Endothelial cell of umbilical vein (primary cell): ENCODE measurements at regions not wholly inside any gene's neighbourhood (a gene's known extent, or its start where the extent isn't known, plus 50 kb on each side); places are given as distances from the start of the nearest gene placed in this dataset.
A peak's percentile ranks its signal among the peaks of the same experiment; 100 is the strongest.

Source experiments
- BruUV-seq: library from RNA; stranded (reverse); fragments of 400-500 nt; replicated peaks from 2 replicates; lab custom pipeline; 2021; lab: Mats Ljungman, UMichigan
- CTCF ChIA-PET: fragments of 300-600, 350-600 bp; sonication (Branson Sonifier 250); formaldehyde crosslinking; loops from one replicate; lab custom pipeline; 2021; ENCODE audit warnings: antibody characterized with exemption, inconsistent platforms; lab: Charles Lee
- POLR2A ChIA-PET: fragments of 300-600, 350-600 bp; sonication (Branson Sonifier 250); formaldehyde crosslinking; loops from one replicate; lab custom pipeline; 2021; ENCODE audit warnings: antibody characterized with exemption, inconsistent platforms; lab: Charles Lee
- DNase-seq: peaks from one replicate; pipeline ENCODE4 v3.0.0-alpha.2; 2011; ENCODE audit warnings: low read depth, low spot score
- FAIRE-seq: peaks from 2 replicates; lab custom pipeline; 2011; peaks lifted over from hg19 to GRCh38; lab: Jason Lieb, UNC
- H2AFZ ChIP-seq: 2 replicates; pipeline ENCODE4 v1.6.0; 2012; ENCODE audit warnings: low read depth, low read length, control low read depth, inconsistent platforms
- H3K27ac ChIP-seq: 2 replicates; pipeline ENCODE4 v1.5.1; 2011; ENCODE audit warnings: low read depth, mild to moderate bottlenecking, control low read depth, low read length, moderate library complexity; ENCODE audit not compliant: insufficient read depth
- H3K27me3 ChIP-seq, 2 experiments: 2 replicates each; pipeline versions ENCODE4 v1.6.0 to v1.6.1; 2011; ENCODE audit warnings: low read length in 2 of 2, mixed read lengths in 1 of 2; ENCODE audit not compliant: control insufficient read depth in 2 of 2, insufficient read depth in 2 of 2
- H3K36me3 ChIP-seq, 2 experiments: 2 replicates in 1 of 2; 3 replicates in 1 of 2; pipeline ENCODE4 v1.5.1; 2011; ENCODE audit warnings: low read length in 2 of 2, mild to moderate bottlenecking in 1 of 2, moderate library complexity in 1 of 2; ENCODE audit not compliant: control insufficient read depth in 2 of 2, insufficient read depth in 2 of 2; ENCODE audit errors: extremely low read depth in 1 of 2
- H3K4me1 ChIP-seq: 3 replicates; pipeline ENCODE4 v1.5.1; 2011; ENCODE audit warnings: mild to moderate bottlenecking, low read length; ENCODE audit not compliant: control insufficient read depth, insufficient read depth; ENCODE audit errors: extremely low read depth
- H3K4me2 ChIP-seq: 2 replicates; pipeline ENCODE4 v1.6.1; 2011; ENCODE audit warnings: low read length, control low read depth, mixed read lengths; ENCODE audit not compliant: insufficient read depth
- H3K4me3 ChIP-seq, 3 experiments: fragments of 200-600 bp in 1 of 3; sonication (generic), shearing (Covaris generic) in 1 of 3; replicated peaks in 1 of 3; 2 replicates each; pipeline ENCODE4 v1.5.1; 2011 to 2016; ENCODE audit warnings: control low read depth in 3 of 3, low read length in 3 of 3, mild to moderate bottlenecking in 2 of 3, inconsistent platforms in 1 of 3, low read depth in 1 of 3, moderate library complexity in 1 of 3; ENCODE audit not compliant: insufficient read depth in 1 of 3
- H3K79me2 ChIP-seq: 2 replicates; pipeline ENCODE4 v1.6.0; 2012; ENCODE audit warnings: low read length, inconsistent platforms; ENCODE audit not compliant: control insufficient read depth, insufficient read depth
- H3K9ac ChIP-seq: replicated peaks from 2 replicates; pipeline ENCODE3; 2011; ENCODE audit warnings: low read length, control low read depth; ENCODE audit not compliant: insufficient read depth; ENCODE audit errors: extremely low read depth
- H3K9me1 ChIP-seq: replicated peaks from 3 replicates; pipeline ENCODE4 v1.6.0; 2011; ENCODE audit warnings: mild to moderate bottlenecking, low read length; ENCODE audit not compliant: control insufficient read depth, insufficient read depth; ENCODE audit errors: extremely low read depth
- H3K9me3 ChIP-seq: replicated peaks from 2 replicates; pipeline ENCODE4 v1.5.1; 2012; ENCODE audit warnings: low read length, inconsistent platforms; ENCODE audit not compliant: control insufficient read depth, insufficient read depth
- H4K20me1 ChIP-seq: replicated peaks from 2 replicates; pipeline ENCODE3; 2011; ENCODE audit warnings: mild to moderate bottlenecking, low read length; ENCODE audit not compliant: control insufficient read depth, insufficient read depth; ENCODE audit errors: extremely low read depth
- EZH2 ChIP-seq: IDR thresholded peaks from 2 replicates; pipeline ENCODE4 v1.6.1; 2012; ENCODE audit warnings: borderline replicate concordance, low read depth, mild to moderate bottlenecking, moderate library complexity, low read length, inconsistent platforms; ENCODE audit not compliant: severe bottlenecking
- FOS ChIP-seq: IDR thresholded peaks from 2 replicates; pipeline ENCODE4 v1.6.1; 2011; ENCODE audit warnings: mild to moderate bottlenecking, low read length, moderate library complexity, borderline replicate concordance; ENCODE audit not compliant: insufficient read depth
- GATA2 ChIP-seq: IDR thresholded peaks from 2 replicates; pipeline ENCODE4 v1.7.0; 2011; ENCODE audit warnings: low read depth, mild to moderate bottlenecking, moderate library complexity, mixed read lengths, low read length; ENCODE audit not compliant: insufficient read length, insufficient read depth
- POLR2A ChIP-seq: IDR thresholded peaks from 2 replicates; pipeline ENCODE4 v1.6.1; 2012; ENCODE audit warnings: low read depth, mild to moderate bottlenecking, control low read depth, low read length
- POLR2AphosphoS5 ChIP-seq: IDR thresholded peaks from 2 replicates; pipeline ENCODE4 v1.6.1; 2012; ENCODE audit warnings: low read depth, mild to moderate bottlenecking, control low read depth, low read length, moderate library complexity; ENCODE audit not compliant: insufficient read depth
- dilution Hi-C: fragments of 300-500 bp; cut with MboI; formaldehyde crosslinking; loops from one replicate; pipeline ENCODE4 v1.15.0; 2019; ENCODE audit warnings: low sequenced_read_pairs; ENCODE audit not compliant: extremely low pct_ligation_motif_present
- intact Hi-C: fragments of 100-400 bp; cut with micrococcal nuclease; formaldehyde crosslinking; loops from one replicate; pipeline ENCODE4 v1.10.0; 2022
- TF ChIP-seq, protein P1 (sequence below), 2 donors: IDR thresholded peaks; 1 replicate in 1 of 2; 2 replicates in 1 of 2; pipeline ENCODE4 v1.5.1; 2011; ENCODE audit warnings: low read length in 2 of 2, mild to moderate bottlenecking in 2 of 2, moderate library complexity in 2 of 2, control low read depth in 1 of 2, inconsistent platforms in 1 of 2, low read depth in 1 of 2; ENCODE audit not compliant: insufficient read depth in 1 of 2; ENCODE audit errors: extremely low read depth in 1 of 2

DNA sequence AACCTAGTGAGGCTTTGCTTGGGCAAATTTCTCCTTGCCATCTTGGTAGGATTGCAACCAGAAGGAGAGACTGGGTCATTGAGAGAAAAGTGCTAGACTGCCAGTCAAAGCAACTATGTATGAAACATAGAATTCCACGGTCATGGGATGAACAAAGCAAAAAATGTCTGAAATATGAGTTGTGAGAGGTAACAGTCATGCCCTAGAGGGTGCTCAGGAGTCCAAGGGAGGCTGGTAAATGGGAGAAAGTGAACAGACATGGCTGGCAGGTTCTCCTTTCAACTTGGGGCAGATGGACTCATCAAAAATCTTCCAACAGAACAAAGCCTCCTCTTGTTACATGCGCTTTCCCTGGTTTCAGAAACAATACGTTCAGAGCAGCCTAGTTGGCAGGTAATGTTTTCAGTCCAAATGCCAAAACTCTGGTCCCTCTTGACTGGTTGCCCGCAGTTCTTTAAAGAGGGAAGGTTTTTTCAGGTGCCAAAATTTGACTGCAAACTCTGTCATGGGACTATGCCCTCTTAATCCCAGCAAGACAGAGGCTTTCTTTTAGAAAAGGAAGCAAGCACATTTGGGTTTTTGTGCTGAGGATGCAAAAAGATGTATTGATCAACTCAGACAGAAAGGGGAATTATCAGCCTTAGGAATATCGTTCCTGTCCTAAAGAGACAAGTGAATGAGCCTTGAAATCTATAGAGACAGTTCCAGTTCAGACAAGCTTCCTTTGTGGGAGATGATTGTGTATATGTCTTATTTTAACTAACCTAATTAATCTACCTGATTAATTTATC, 68.5 kb upstream of the SASH1 start:
- DNase-seq = no peak
- FAIRE-seq = peak; percentile 8
- no peaks in the 10 kb centered on the region for H3K36me3 ChIP-seq
- H2AFZ ChIP-seq = no peak overlapping the region
- H3K9me1 ChIP-seq = no peaks in the 10 kb centered on the region
- no peaks in the 10 kb centered on the region for H3K9me3 ChIP-seq
- no peaks in the 10 kb centered on the region for H3K27me3 ChIP-seq
- H3K27ac ChIP-seq = no peak overlapping the region
- TF ChIP-seq, protein P1, sequence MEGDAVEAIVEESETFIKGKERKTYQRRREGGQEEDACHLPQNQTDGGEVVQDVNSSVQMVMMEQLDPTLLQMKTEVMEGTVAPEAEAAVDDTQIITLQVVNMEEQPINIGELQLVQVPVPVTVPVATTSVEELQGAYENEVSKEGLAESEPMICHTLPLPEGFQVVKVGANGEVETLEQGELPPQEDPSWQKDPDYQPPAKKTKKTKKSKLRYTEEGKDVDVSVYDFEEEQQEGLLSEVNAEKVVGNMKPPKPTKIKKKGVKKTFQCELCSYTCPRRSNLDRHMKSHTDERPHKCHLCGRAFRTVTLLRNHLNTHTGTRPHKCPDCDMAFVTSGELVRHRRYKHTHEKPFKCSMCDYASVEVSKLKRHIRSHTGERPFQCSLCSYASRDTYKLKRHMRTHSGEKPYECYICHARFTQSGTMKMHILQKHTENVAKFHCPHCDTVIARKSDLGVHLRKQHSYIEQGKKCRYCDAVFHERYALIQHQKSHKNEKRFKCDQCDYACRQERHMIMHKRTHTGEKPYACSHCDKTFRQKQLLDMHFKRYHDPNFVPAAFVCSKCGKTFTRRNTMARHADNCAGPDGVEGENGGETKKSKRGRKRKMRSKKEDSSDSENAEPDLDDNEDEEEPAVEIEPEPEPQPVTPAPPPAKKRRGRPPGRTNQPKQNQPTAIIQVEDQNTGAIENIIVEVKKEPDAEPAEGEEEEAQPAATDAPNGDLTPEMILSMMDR (IDR thresholded peaks at IDR 0.05; ENCODE audit: extremely low read depth in 1 of 2, insufficient read depth in 1 of 2, low read depth in 1 of 2, low read length in 2 of 2) = no peak
- TF ChIP-seq EZH2 = no peak
- no peak for TF ChIP-seq POLR2A
- no peak for TF ChIP-seq POLR2AphosphoS5
- TF ChIP-seq FOS = no peak
- no peaks in the 10 kb centered on the region for H3K79me2 ChIP-seq
- intact Hi-C loops (no loop called here), dilution Hi-C loops (no loop called here)
- ChIA-PET POLR2A (no interaction called here), CTCF (no interaction called here)
- peaks cover 30% of the 10 kb centered on the region for H3K4me1 ChIP-seq
- no peak overlapping the region for H3K4me2 ChIP-seq
- no peak overlapping the region for H3K4me3 ChIP-seq
- no peaks in the 10 kb centered on the region for H4K20me1 ChIP-seq
- BruUV-seq = no TSS peak
- no peak overlapping the region for H3K9ac ChIP-seq

DNA sequence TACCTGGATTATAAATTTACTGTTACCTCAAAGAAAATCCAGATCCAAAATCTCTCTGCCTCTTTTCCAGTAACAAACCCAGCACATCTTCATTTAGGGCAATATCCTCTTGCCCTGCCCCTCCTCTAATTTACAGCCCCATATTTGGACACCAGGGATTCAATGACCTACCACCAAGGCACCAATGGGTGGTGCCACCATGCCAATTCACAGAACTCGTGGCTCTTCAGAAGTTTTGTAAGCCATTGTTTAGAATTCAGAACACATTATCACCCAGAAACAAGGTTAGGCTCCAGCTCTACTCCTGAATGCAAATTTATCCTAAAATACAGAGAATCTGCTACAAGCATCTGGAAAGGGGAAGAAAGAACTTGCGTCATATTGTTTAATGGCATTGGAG, 67.8 kb upstream of the SASH1 start:
- Histone ChIP-seq H2AFZ (no peak overlapping the region), H3K9ac (no peak overlapping the region), H3K9me1 (no peaks in the 10 kb centered on the region), H3K4me3 (no peak overlapping the region), H4K20me1 (no peaks in the 10 kb centered on the region), H3K79me2 (no peaks in the 10 kb centered on the region), H3K4me2 (no peak overlapping the region), H3K27ac (no peak overlapping the region), H3K36me3 (no peaks in the 10 kb centered on the region), H3K4me1 (peaks cover 24% of the 10 kb centered on the region), H3K9me3 (no peaks in the 10 kb centered on the region), H3K27me3 (no peaks in the 10 kb centered on the region)
- CTCF ChIA-PET = interaction anchor here (1.0 kb wide), 1 partner anchor 17 kb away, joined by 3 read pairs; no protein-coding TSS in a partner anchor
- BruUV-seq = no TSS peak
- POLR2A ChIA-PET = no interaction called here
- TF ChIP-seq POLR2AphosphoS5 (no peak), POLR2A (no peak), GATA2 (no peak)
- FAIRE-seq (no peak), DNase-seq (no peak)
- dilution Hi-C loops = no loop called here
- intact Hi-C loops = no loop called here
